Ectodermal cell (in vitro differentiated cells): ENCODE measurements at regions not wholly inside any gene's neighbourhood (a gene's known extent, or its start where the extent isn't known, plus 50 kb on each side); places are given as distances from the start of the nearest gene placed in this dataset.
"Not testable (repeated sequence)": the region's sequence is repeated elsewhere in the genome, so short reads cannot be mapped to it uniquely, and the experiment has no call there.

Source experiments
- H3K27ac ChIP-seq: 2 replicates; pipeline ENCODE4 v1.7.0; 2013; ENCODE audit warnings: mild to moderate bottlenecking, low read depth, low read length; ENCODE audit not compliant: insufficient read depth, poor library complexity, severe bottlenecking
- H3K27me3 ChIP-seq: 2 replicates; pipeline ENCODE4 v1.7.0; 2013; ENCODE audit warnings: mild to moderate bottlenecking, low read length; ENCODE audit not compliant: insufficient read depth, control insufficient read depth, poor library complexity, severe bottlenecking
- H3K36me3 ChIP-seq: one replicate; pipeline ENCODE4 v1.7.0; 2013; ENCODE audit warnings: low read length; ENCODE audit not compliant: control insufficient read depth, insufficient read depth
- H3K4me1 ChIP-seq: one replicate; pipeline ENCODE4 v1.7.0; 2013; ENCODE audit warnings: low read length; ENCODE audit not compliant: control insufficient read depth, insufficient read depth
- H3K4me3 ChIP-seq: 2 replicates; pipeline ENCODE4 v1.7.0; 2013; ENCODE audit warnings: low read depth, low read length, control low read depth; ENCODE audit not compliant: insufficient read depth
- H3K9me3 ChIP-seq: 2 replicates; pipeline ENCODE4 v1.7.0; 2013; ENCODE audit warnings: mild to moderate bottlenecking, low read length, moderate library complexity; ENCODE audit not compliant: control insufficient read depth
- WGBS, 2 experiments: methylation state at CpG; one replicate each; pipeline ENCODE4 v1.1.7; 2013; ENCODE audit warnings: missing lambda C conversion rate in 2 of 2; 5-methylcytosine and 5-hydroxymethylcytosine counted together

DNA sequence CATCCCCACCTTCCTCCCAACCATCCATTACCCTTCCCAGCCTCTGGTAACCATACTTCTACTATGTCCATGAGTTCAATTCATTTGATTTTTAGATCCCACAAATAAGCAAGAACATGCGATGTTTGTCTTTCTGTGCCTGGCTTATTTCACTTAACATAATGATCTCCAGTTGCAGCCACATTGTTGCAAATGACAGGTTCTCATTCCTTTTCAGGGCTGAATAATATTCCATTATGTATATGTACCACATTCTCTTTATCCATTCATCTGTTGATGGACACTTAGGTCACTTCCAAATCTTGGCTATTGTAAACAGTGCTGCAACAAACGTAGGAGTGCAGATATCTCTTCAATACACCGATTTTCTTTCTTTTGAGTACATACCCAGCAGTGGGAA lies 522.1 kb downstream of the TMEM114 start:
- WGBS, 2 experiments, result 82 to 90% methylated on average over 3 of the region's 3 CpGs

DNA sequence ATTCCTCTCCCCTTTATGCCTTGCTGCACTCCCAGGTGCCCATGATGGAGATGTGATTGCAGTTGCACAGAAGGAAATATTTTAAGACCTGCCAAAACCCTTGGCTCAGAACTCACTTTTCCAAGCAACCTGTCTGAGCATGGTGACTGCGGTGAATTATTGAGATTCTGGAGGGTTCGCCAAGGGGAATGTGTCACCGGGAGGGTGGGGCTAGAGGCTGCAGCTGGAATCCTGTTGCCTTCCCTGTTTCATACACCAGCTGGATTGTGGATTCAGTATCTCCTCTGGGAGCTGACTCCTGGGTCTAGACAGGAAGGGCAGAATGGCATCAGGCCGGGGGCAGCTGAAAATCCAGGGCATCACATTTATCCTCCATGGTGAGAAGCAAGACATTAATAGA lies 527.2 kb downstream of the TMEM114 start:
- Histone ChIP-seq H3K4me1 (no peaks in the 10 kb centered on the region), H3K27ac (no peak overlapping the region), H3K36me3 (no peaks in the 10 kb centered on the region), H3K27me3 (no peaks in the 10 kb centered on the region), H3K4me3 (no peak overlapping the region), H3K9me3 (peaks cover 1% of the 10 kb centered on the region)
- 88 to 91% methylated on average over 4 of the region's 4 CpGs for WGBS, 2 experiments

More for the DNA sequence above, 522.1 kb downstream of the TMEM114 start:
- not testable (repeated sequence) for H3K27ac ChIP-seq, H3K4me1 ChIP-seq, H3K36me3 ChIP-seq, H3K4me3 ChIP-seq, H3K9me3 ChIP-seq, H3K27me3 ChIP-seq

DNA sequence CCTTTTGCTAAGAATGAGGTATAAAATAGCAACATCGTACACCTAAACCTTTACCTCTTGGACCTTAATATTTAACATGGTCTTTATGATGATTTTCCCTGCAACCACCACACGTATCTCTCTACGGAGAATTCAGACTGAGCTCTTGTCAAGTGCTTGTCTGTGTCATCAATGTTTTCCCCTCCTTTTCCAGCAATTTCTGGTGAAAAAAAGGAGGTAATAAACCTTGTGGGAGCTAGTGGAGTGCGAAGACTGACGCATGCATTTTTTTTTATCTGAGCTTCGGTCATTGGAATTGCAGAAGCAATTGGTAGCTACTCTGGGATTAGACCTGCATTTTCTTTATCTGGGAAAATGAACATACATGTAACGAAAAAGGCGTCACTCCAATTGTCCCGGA lies 527.6 kb downstream of the TMEM114 start:
- Histone ChIP-seq H3K9me3 (no peaks in the 10 kb centered on the region), H3K27me3 (no peaks in the 10 kb centered on the region), H3K27ac (no peak overlapping the region), H3K36me3 (no peaks in the 10 kb centered on the region), H3K4me3 (no peak overlapping the region), H3K4me1 (no peaks in the 10 kb centered on the region)
- WGBS, 2 experiments, result 94 to 96% methylated on average over 9 of the region's 9 CpGs

DNA sequence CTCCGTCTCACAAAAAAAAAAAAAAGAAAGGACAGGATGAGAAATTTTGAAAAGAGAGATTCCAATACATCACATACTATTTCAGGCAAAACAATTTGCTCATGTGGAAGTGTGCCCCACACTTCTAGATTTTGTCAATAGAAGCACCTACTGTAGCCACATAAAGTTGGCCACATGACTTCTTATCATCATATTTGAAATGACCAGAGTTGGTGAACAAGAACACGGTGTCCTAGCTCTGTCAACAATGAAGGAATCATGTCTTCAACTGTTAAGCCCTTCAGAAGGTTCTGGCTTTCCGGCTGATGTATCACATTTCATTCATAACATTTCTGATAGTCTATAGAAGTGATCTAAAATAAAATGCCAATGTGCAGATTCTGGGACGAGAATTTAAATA lies 534.5 kb downstream of the TMEM114 start:
- H3K9me3 ChIP-seq, result no peaks in the 10 kb centered on the region
- H3K4me3 ChIP-seq, result no peak overlapping the region
- no peak overlapping the region for H3K27ac ChIP-seq
- 93 to 95% methylated on average over 4 of the region's 4 CpGs for WGBS, 2 experiments
- H3K27me3 ChIP-seq, result no peaks in the 10 kb centered on the region
- no peaks in the 10 kb centered on the region for H3K4me1 ChIP-seq
- no peaks in the 10 kb centered on the region for H3K36me3 ChIP-seq

DNA sequence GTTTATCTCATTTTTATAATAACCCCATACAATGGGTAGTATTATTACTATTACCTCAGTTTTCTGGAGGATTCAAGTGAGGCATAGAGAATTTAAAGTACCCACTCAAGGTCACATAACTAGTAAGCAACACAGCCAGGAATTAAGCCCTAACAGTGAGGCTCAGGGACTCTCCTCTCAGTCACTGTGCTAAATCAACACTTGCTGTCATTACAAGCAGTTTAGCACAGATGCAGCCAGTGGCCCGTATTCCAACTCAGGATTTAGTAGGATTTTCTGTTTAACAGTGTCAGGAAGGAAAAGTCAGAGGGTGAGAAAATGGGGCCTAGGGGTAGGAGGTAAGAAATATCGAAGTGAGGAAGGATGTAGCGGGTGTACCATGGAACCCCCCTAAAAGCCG lies 536.9 kb downstream of the TMEM114 start:
- Histone ChIP-seq H3K9me3 (no peaks in the 10 kb centered on the region), H3K4me1 (no peaks in the 10 kb centered on the region), H3K27ac (no peak overlapping the region), H3K27me3 (no peaks in the 10 kb centered on the region), H3K4me3 (no peak overlapping the region), H3K36me3 (no peaks in the 10 kb centered on the region)
- WGBS, 2 experiments, result 92 to 93% methylated on average over 4 of the region's 4 CpGs

DNA sequence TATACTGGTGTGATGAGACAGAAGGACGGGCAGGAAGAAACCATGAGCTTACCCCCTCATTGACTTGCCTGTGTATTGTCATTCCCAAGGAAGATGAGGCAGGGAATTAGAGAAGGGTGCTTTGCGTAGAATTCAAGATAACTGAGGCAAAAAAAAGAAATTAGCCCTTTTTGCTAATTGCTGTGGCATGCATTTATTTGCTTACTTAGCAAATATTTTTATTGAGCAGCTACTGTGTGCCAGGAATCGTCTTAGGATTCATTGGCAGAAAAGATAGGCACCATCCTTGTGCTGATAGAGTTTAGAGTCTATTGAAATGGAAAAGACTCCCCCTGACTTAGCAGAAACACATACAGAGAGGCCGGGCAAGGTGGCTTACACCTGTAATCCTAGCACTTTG lies 541.9 kb downstream of the TMEM114 start:
- Histone ChIP-seq H3K4me1 (no peaks in the 10 kb centered on the region), H3K9me3 (no peaks in the 10 kb centered on the region), H3K27ac (no peak overlapping the region), H3K36me3 (no peaks in the 10 kb centered on the region), H3K4me3 (no peak overlapping the region), H3K27me3 (no peaks in the 10 kb centered on the region)
- 84 to 90% methylated on average over 4 of the region's 4 CpGs for WGBS, 2 experiments

DNA sequence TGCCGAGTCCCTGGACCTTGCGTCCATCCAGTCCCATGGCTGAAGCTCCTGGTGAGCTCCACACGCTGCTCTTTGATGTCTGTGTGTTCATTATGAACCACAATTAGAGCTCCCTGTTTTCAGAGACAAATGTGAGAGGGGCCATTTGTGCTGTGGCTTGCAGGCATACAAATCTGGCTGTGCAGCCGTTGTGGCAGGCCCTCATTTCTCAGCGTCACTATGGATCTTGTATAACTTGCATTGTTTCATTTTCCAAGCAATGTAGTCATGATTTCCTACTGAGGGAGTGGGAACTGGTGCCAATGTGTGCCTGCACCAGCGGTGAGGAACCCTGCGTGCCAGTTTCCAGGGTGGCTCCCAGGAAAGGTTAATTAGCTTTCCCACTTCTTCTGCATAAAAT lies 542.6 kb downstream of the TMEM114 start:
- Histone ChIP-seq H3K9me3 (no peaks in the 10 kb centered on the region), H3K27ac (no peak overlapping the region), H3K27me3 (no peaks in the 10 kb centered on the region), H3K4me1 (no peaks in the 10 kb centered on the region), H3K36me3 (no peaks in the 10 kb centered on the region), H3K4me3 (no peak overlapping the region)
- 94 to 95% methylated on average over 7 of the region's 7 CpGs for WGBS, 2 experiments

DNA sequence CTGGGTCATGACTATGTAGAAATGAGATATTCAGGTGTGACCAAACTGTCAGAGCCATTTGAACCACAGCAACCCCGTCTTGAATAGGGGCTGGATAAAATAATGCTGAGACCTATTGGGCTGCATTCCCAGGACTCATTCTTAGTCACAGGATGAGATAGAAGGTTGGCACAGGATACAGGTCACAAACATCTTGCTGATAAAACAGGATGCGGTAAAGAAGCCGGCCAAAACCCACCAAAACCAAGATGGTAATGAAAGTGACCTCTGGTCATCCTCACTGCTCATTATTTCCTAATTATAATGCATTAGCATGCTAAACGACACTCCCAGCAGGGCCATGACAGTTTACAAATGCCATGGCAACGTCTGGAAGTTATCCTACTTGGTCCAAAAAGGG lies 545.5 kb downstream of the TMEM114 start:
- Histone ChIP-seq H3K27ac (no peak overlapping the region), H3K27me3 (no peaks in the 10 kb centered on the region), H3K4me3 (no peak overlapping the region), H3K36me3 (no peaks in the 10 kb centered on the region), H3K4me1 (no peaks in the 10 kb centered on the region), H3K9me3 (no peaks in the 10 kb centered on the region)
- 90 to 92% methylated on average over 5 of the region's 5 CpGs for WGBS, 2 experiments

DNA sequence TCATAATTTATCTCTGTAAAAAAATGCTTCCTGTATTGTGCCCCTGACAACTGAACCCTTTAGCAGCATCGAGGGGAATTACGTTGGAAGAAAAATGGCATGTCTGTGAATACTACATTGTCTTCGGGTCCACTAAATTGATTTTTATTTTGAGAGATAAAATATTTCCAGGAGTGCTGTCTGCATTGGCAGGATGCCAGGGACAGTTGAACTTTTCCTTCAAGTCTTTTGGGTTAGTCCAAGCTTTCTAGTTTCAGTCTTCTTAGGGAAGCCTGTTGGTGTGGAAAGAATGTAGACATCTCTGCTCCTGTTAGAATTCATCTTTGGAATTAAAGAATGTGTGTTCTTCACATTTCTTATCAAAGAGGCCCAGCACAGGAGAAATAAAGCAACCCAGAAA lies 557.9 kb downstream of the TMEM114 start:
- Histone ChIP-seq H3K27ac (no peak overlapping the region), H3K9me3 (no peaks in the 10 kb centered on the region), H3K27me3 (no peaks in the 10 kb centered on the region), H3K4me1 (no peaks in the 10 kb centered on the region), H3K4me3 (no peak overlapping the region), H3K36me3 (no peaks in the 10 kb centered on the region)
- WGBS, 2 experiments, result 92 to 95% methylated on average over 3 of the region's 3 CpGs

DNA sequence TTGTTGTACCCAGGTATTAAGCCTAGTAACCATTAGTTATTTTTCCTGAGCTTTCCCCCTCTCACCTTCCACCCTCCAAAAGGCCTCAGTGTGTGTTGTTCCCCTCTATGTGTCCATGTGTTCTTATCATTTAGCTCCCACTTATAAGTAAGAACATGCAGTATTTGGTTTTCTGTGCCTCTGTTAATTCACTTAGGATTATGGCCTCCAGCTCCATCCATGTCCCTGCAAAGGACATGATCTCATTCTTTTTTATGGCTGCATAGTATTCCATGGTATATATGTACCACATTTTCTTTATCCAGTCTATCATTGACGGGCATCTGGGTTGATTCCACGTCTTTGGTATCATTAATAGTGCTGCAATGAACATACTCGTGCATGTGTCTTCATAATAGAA lies 560.3 kb downstream of the TMEM114 start:
- H3K27ac ChIP-seq, H3K9me3 ChIP-seq, H3K4me3 ChIP-seq, H3K36me3 ChIP-seq, H3K27me3 ChIP-seq, H3K4me1 ChIP-seq: not testable (repeated sequence)
- WGBS, 2 experiments, result 57 to 76% methylated on average over 3 of the region's 3 CpGs

DNA sequence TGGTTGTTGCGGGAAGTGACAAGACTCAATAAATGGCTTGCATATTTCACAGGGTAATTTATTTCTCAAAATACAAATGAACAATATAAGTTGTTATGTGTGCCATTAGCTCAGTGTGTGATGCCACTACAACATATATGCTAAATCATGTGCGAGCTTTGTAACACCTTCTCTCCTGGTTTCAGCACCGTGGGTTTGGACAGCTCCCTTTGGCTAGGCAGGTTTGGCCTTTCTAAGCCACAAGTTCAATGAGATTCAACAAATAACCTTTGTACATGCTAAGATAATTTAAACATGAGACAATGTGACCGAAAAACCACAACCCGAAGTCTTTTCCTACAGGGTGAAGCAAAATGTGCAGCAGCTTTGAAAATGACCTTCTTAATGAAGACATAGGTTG lies 563.9 kb downstream of the TMEM114 start:
- Histone ChIP-seq H3K27me3 (no peaks in the 10 kb centered on the region), H3K4me1 (no peaks in the 10 kb centered on the region), H3K36me3 (no peaks in the 10 kb centered on the region), H3K4me3 (no peak overlapping the region), H3K27ac (no peak overlapping the region), H3K9me3 (no peaks in the 10 kb centered on the region)
- 47 to 50% methylated on average over 4 of the region's 5 CpGs for WGBS, 2 experiments
